CD4-positive, alpha-beta T cell (primary cell): ENCODE measurements at regions not wholly inside any gene's neighbourhood (a gene's known extent, or its start where the extent isn't known, plus 50 kb on each side); places are given as distances from the start of the nearest gene placed in this dataset.
"Not testable (repeated sequence)": the region's sequence is repeated elsewhere in the genome, so short reads cannot be mapped to it uniquely, and the experiment has no call there.

Source experiments
- ATAC-seq: fragments of 200-7000 bp; cut with Tn5 transposase; one replicate; pipeline ENCODE4 v1.10.0; 2022; ENCODE audit warnings: mild to moderate bottlenecking; ENCODE audit not compliant: poor library complexity
- CTCF ChIA-PET: fragments of 350-600 bp; sonication (Branson Sonifier 250); formaldehyde crosslinking; loops from one replicate; lab custom pipeline; 2021; ENCODE audit warnings: antibody characterized with exemption, inconsistent platforms; lab: Charles Lee
- POLR2A ChIA-PET: fragments of 350-600 bp; sonication (Branson Sonifier 250); formaldehyde crosslinking; loops from one replicate; lab custom pipeline; 2021; ENCODE audit warnings: antibody characterized with exemption, inconsistent platforms; lab: Charles Lee
- DNase-seq, 14 experiments: peaks; one replicate each; pipeline ENCODE4 v3.0.0-alpha.2; 2013 to 2020; ENCODE audit warnings: mixed read lengths in 2 of 14
- H3K27ac ChIP-seq, 2 donors: one replicate each; pipeline versions ENCODE4 v1.5.1 to v1.7.0; 2013; ENCODE audit warnings: low read length in 2 of 2, low read depth in 1 of 2, mild to moderate bottlenecking in 1 of 2
- H3K27me3 ChIP-seq, 2 experiments: 1 replicate in 1 of 2; 2 replicates in 1 of 2; pipeline versions ENCODE4 v1.6.1 to v1.7.0; 2013; ENCODE audit warnings: low read length in 2 of 2, control low read depth in 1 of 2, mild to moderate bottlenecking in 1 of 2, moderate library complexity in 1 of 2; ENCODE audit not compliant: insufficient read depth in 2 of 2, control insufficient read depth in 1 of 2
- H3K36me3 ChIP-seq: one replicate; pipeline ENCODE4 v1.6.1; 2013; ENCODE audit warnings: low read length, control low read depth; ENCODE audit not compliant: insufficient read depth
- H3K4me1 ChIP-seq: one replicate; pipeline ENCODE4 v1.6.1; 2013; ENCODE audit warnings: low read length, control low read depth; ENCODE audit not compliant: insufficient read depth
- H3K4me3 ChIP-seq: one replicate; pipeline ENCODE4 v1.5.1; 2013; ENCODE audit warnings: mild to moderate bottlenecking, low read length, moderate library complexity
- H3K9me3 ChIP-seq, 2 experiments: 1 replicate in 1 of 2; 2 replicates in 1 of 2; pipeline versions ENCODE4 v1.6.1 to v1.7.0; 2013; ENCODE audit warnings: low read length in 2 of 2, mild to moderate bottlenecking in 2 of 2, control low read depth in 1 of 2, moderate library complexity in 1 of 2; ENCODE audit not compliant: control insufficient read depth in 1 of 2, insufficient read depth in 1 of 2
- H3K27ac Mint-ChIP-seq: one replicate; pipeline ENCODE4 v1.8.0; 2020; ENCODE audit warnings: mixed read lengths
- H3K27me3 Mint-ChIP-seq: one replicate; pipeline ENCODE4 v1.8.0; 2021; ENCODE audit warnings: mixed read lengths
- H3K36me3 Mint-ChIP-seq: one replicate; pipeline ENCODE4 v1.8.0; 2021; ENCODE audit warnings: low read depth, mixed read lengths
- H3K4me1 Mint-ChIP-seq: one replicate; pipeline ENCODE4 v1.8.0; 2021; ENCODE audit warnings: low read depth, mixed read lengths
- H3K4me3 Mint-ChIP-seq: one replicate; pipeline ENCODE4 v1.8.0; 2020; ENCODE audit warnings: mild to moderate bottlenecking, mixed read lengths
- H3K9me3 Mint-ChIP-seq: one replicate; pipeline ENCODE4 v1.8.0; 2020; ENCODE audit warnings: mixed read lengths
- intact Hi-C, 2 experiments: fragments of 100-400 bp; cut with DNase I in 1 of 2; cut with micrococcal nuclease in 1 of 2; formaldehyde crosslinking; loops; one replicate each; pipeline versions ENCODE4 v1.15.1 to v1.9.0; 2023 to 2025; cut with DNase I, micrococcal nuclease
- TF ChIP-seq, protein P1 (sequence below): fragments of 200-600 bp; IDR thresholded peaks from one replicate; pipeline ENCODE4 v1.8.0; 2022; ENCODE audit warnings: antibody characterized with exemption, mild to moderate bottlenecking

DNA sequence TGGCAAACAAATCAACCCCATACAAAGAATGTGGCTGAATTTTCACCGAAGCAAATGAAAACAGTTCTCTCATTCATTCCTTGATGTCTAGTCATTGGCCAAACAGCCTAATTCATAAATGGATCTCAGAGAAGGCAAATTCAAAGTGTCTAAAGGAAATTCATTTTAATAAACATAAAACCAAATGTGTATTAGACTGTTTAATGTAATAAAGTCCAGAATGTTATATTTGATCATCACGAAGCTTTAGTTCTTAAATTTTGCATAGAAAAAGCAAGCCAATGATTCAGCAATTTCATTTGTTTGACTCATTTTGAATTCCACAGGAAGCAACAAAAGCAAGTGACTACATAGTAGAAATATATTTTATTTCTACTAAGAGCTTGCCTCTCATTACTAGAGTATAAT is 379.2 kb upstream of the ADAMTS5 start:
- DNase-seq = no peak
- Histone ChIP-seq H3K9me3 (no peaks in the 10 kb centered on the region), H3K36me3 (no peaks in the 10 kb centered on the region), H3K4me3 (no peak overlapping the region), H3K4me1 (no peaks in the 10 kb centered on the region), H3K27me3 (no peaks in the 10 kb centered on the region), H3K27ac (no peak overlapping the region)
- TF ChIP-seq, protein P1, sequence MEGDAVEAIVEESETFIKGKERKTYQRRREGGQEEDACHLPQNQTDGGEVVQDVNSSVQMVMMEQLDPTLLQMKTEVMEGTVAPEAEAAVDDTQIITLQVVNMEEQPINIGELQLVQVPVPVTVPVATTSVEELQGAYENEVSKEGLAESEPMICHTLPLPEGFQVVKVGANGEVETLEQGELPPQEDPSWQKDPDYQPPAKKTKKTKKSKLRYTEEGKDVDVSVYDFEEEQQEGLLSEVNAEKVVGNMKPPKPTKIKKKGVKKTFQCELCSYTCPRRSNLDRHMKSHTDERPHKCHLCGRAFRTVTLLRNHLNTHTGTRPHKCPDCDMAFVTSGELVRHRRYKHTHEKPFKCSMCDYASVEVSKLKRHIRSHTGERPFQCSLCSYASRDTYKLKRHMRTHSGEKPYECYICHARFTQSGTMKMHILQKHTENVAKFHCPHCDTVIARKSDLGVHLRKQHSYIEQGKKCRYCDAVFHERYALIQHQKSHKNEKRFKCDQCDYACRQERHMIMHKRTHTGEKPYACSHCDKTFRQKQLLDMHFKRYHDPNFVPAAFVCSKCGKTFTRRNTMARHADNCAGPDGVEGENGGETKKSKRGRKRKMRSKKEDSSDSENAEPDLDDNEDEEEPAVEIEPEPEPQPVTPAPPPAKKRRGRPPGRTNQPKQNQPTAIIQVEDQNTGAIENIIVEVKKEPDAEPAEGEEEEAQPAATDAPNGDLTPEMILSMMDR = no peak
- Mint-ChIP-seq H3K4me3 (no peak overlapping the region), H3K9me3 (no peaks in the 10 kb centered on the region), H3K27ac (no peak overlapping the region), H3K36me3 (no peaks in the 10 kb centered on the region), H3K4me1 (no peaks in the 10 kb centered on the region), H3K27me3 (no peaks in the 10 kb centered on the region)
- intact Hi-C loops = no loop called here
- ChIA-PET POLR2A (no interaction called here), CTCF (no interaction called here)
- ATAC-seq = no peak

GRCh38 chr21:27339902-27340301 is 373.0 kb upstream of the ADAMTS5 start:
- H3K9me3 ChIP-seq = peaks cover 0 to 5% of the 10 kb centered on the region in 2 experiments
- H3K27me3 ChIP-seq = no peaks in the 10 kb centered on the region
- POLR2A ChIA-PET = no interaction called here
- Mint-ChIP-seq H3K4me3 (no peak overlapping the region), H3K4me1 (no peaks in the 10 kb centered on the region), H3K27me3 (no peaks in the 10 kb centered on the region), H3K36me3 (no peaks in the 10 kb centered on the region), H3K27ac (no peak overlapping the region), H3K9me3 (peaks cover 11% of the 10 kb centered on the region)
- H3K27ac ChIP-seq = no peak overlapping the region
- no peaks in the 10 kb centered on the region for H3K36me3 ChIP-seq
- intact Hi-C loops = no loop called here
- H3K4me1 ChIP-seq = no peaks in the 10 kb centered on the region
- DNase-seq (no peak), ATAC-seq (no peak)
- TF ChIP-seq, protein P1 = no peak
- H3K4me3 ChIP-seq = no peak overlapping the region
- CTCF ChIA-PET = no interaction called here

GRCh38 chr21:27338007-27338406 is 371.1 kb upstream of the ADAMTS5 start:
- H3K27ac Mint-ChIP-seq, ATAC-seq, H3K4me3 ChIP-seq, H3K36me3 Mint-ChIP-seq, H3K36me3 ChIP-seq, H3K4me1 Mint-ChIP-seq, H3K4me1 ChIP-seq, DNase-seq, CTCF ChIA-PET, H3K27ac ChIP-seq, H3K9me3 ChIP-seq, intact Hi-C loops, H3K27me3 ChIP-seq, H3K4me3 Mint-ChIP-seq, H3K27me3 Mint-ChIP-seq, POLR2A ChIA-PET: not testable (repeated sequence)
- H3K9me3 Mint-ChIP-seq = peaks cover 20% of the 10 kb centered on the region

DNA sequence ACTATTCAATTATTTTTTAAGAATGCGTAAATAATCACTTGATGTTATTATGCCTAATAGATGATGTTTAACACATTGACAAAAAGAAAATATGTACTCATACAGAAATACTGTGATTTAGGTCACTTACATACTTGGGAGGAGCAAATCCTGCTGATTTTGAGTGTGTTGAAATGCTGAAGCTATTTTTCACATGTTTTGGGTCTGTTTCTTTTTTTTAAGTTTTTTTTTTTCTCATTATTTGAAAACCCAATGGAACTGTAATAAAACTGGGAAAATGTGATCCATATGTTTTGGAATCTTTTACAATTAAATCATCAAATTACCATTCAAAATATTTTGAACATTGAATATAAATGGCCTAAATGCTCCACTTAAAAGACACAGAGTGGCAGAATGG is 366.2 kb upstream of the ADAMTS5 start:
- Mint-ChIP-seq H3K4me1 (no peaks in the 10 kb centered on the region), H3K4me3 (no peak overlapping the region), H3K36me3 (no peaks in the 10 kb centered on the region), H3K27me3 (no peaks in the 10 kb centered on the region), H3K27ac (no peak overlapping the region), H3K9me3 (peaks cover 20% of the 10 kb centered on the region)
- Histone ChIP-seq H3K27ac (no peak overlapping the region), H3K4me1 (no peaks in the 10 kb centered on the region), H3K36me3 (no peaks in the 10 kb centered on the region), H3K27me3 (no peaks in the 10 kb centered on the region), H3K4me3 (no peak overlapping the region), H3K9me3 (peaks cover 0 to 5% of the 10 kb centered on the region in 2 experiments)
- intact Hi-C loops = no loop called here
- TF ChIP-seq, protein P1 = no peak
- POLR2A ChIA-PET = no interaction called here
- DNase-seq (no peak), ATAC-seq (no peak)
- CTCF ChIA-PET = no interaction called here
